CD8-positive, alpha-beta memory T cell (primary cell): ENCODE measurements at regions not wholly inside any gene's neighbourhood (a gene's known extent, or its start where the extent isn't known, plus 50 kb on each side); places are given as distances from the start of the nearest gene placed in this dataset.
"Not testable (repeated sequence)": the region's sequence is repeated elsewhere in the genome, so short reads cannot be mapped to it uniquely, and the experiment has no call there.

Experiments
- CTCF ChIA-PET: fragments of 350-600 bp; sonication (Branson Sonifier 250); formaldehyde crosslinking; loops from one replicate; lab custom pipeline; 2021; ENCODE audit warnings: antibody characterized with exemption; lab: Charles Lee
- POLR2A ChIA-PET: fragments of 350-600 bp; sonication (Branson Sonifier 250); formaldehyde crosslinking; loops from one replicate; lab custom pipeline; 2021; ENCODE audit warnings: antibody characterized with exemption; lab: Charles Lee
- DNase-seq, 5 donors: peaks; one replicate each; pipeline versions ENCODE4 v3.0.0 to v3.0.0-alpha.2; 2020 to 2022; ENCODE audit warnings: mixed read lengths in 1 of 5
- H3K27ac ChIP-seq: one replicate; pipeline ENCODE4 v1.7.0; 2013; ENCODE audit warnings: low read depth, mild to moderate bottlenecking, low read length, moderate library complexity
- H3K27me3 ChIP-seq: 2 replicates; pipeline ENCODE4 v1.7.0; 2013; ENCODE audit warnings: low read length, mild to moderate bottlenecking; ENCODE audit not compliant: insufficient read depth, poor library complexity, severe bottlenecking
- H3K36me3 ChIP-seq: 2 replicates; pipeline ENCODE4 v1.7.0; 2013; ENCODE audit warnings: mild to moderate bottlenecking, low read length, moderate library complexity; ENCODE audit not compliant: insufficient read depth
- H3K4me1 ChIP-seq: 2 replicates; pipeline ENCODE4 v1.7.0; 2013; ENCODE audit warnings: mild to moderate bottlenecking, low read length, moderate library complexity; ENCODE audit not compliant: insufficient read depth
- H3K4me3 ChIP-seq: 2 replicates; pipeline ENCODE4 v1.7.0; 2013; ENCODE audit warnings: mild to moderate bottlenecking, low read length
- H3K9me3 ChIP-seq: 2 replicates; pipeline ENCODE4 v1.7.0; 2013; ENCODE audit warnings: mild to moderate bottlenecking, low read length
- H3K27ac Mint-ChIP-seq, 8 donors: one replicate each; pipeline ENCODE4 v1.8.0; 2020 to 2021; ENCODE audit warnings: mixed read lengths in 8 of 8, mild to moderate bottlenecking in 6 of 8, inconsistent platforms in 3 of 8, moderate library complexity in 3 of 8
- H3K27me3 Mint-ChIP-seq, 2 donors: one replicate each; pipeline ENCODE4 v1.8.0; 2020 to 2021; ENCODE audit warnings: mixed read lengths in 2 of 2, mild to moderate bottlenecking in 1 of 2, moderate library complexity in 1 of 2
- H3K36me3 Mint-ChIP-seq, 3 donors: one replicate each; pipeline ENCODE4 v1.8.0; 2020 to 2021; ENCODE audit warnings: mixed read lengths in 3 of 3, inconsistent platforms in 1 of 3, mild to moderate bottlenecking in 1 of 3
- H3K4me1 Mint-ChIP-seq, 3 donors: one replicate each; pipeline ENCODE4 v1.8.0; 2020 to 2021; ENCODE audit warnings: mixed read lengths in 3 of 3, inconsistent platforms in 1 of 3, mild to moderate bottlenecking in 1 of 3
- H3K4me3 Mint-ChIP-seq, 7 donors: one replicate each; pipeline ENCODE4 v1.8.0; 2020 to 2021; ENCODE audit warnings: mixed read lengths in 7 of 7, mild to moderate bottlenecking in 6 of 7, moderate library complexity in 4 of 7, inconsistent platforms in 2 of 7
- H3K9me3 Mint-ChIP-seq, 5 donors: one replicate each; pipeline ENCODE4 v1.8.0; 2020 to 2022; ENCODE audit warnings: mixed read lengths in 5 of 5, mild to moderate bottlenecking in 3 of 5, moderate library complexity in 2 of 5, inconsistent platforms in 1 of 5

DNA sequence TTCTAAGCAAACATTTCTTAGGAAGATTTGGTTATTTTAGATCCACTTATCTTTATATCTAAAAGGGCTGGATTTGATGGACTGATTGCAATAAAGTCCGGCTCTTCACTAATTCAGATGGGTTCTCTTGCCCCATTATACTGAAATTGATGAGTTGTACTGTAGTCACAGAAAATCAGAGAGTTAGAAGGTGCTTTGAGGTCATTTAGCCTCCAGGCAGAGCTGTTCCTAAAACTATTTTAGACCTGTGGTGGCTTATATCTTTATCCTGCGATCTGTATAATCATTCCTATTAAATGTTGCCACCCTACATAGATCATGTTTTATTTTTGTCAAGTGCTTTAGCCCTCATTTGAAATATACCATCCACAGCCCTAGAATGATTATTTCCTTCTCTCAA, 61.3 kb upstream of the ATXN1 start:
- H3K27me3 Mint-ChIP-seq: peaks cover 3 to 10% of the 10 kb centered on the region in 2 donors
- Histone ChIP-seq H3K27ac (no peak overlapping the region), H3K36me3 (no peaks in the 10 kb centered on the region), H3K4me1 (no peaks in the 10 kb centered on the region), H3K4me3 (no peak overlapping the region), H3K9me3 (no peaks in the 10 kb centered on the region), H3K27me3 (no peaks in the 10 kb centered on the region)
- H3K36me3 Mint-ChIP-seq: no peaks in the 10 kb centered on the region
- no peak for DNase-seq
- H3K27ac Mint-ChIP-seq: no peak overlapping the region
- ChIA-PET CTCF (no interaction called here), POLR2A (no interaction called here)
- H3K9me3 Mint-ChIP-seq: no peaks in the 10 kb centered on the region
- peaks cover 4 to 7% (median 4%) of the 10 kb centered on the region in 3 donors for H3K4me1 Mint-ChIP-seq
- H3K4me3 Mint-ChIP-seq: no peak overlapping the region

- H3K27ac Mint-ChIP-seq: no peak overlapping the region
- H3K27me3 Mint-ChIP-seq: peaks cover 2 to 14% of the 10 kb centered on the region in 2 donors
- no peak overlapping the region for H3K4me3 Mint-ChIP-seq
- Histone ChIP-seq H3K27ac (no peak overlapping the region), H3K4me1 (no peaks in the 10 kb centered on the region), H3K27me3 (no peaks in the 10 kb centered on the region), H3K9me3 (no peaks in the 10 kb centered on the region), H3K36me3 (no peaks in the 10 kb centered on the region), H3K4me3 (no peak overlapping the region)
- H3K9me3 Mint-ChIP-seq: no peaks in the 10 kb centered on the region
- CTCF ChIA-PET: no interaction called here
- H3K4me1 Mint-ChIP-seq: peaks cover 0 to under 1% (median 0%) of the 10 kb centered on the region in 3 donors
- no peak for DNase-seq
- H3K36me3 Mint-ChIP-seq: no peaks in the 10 kb centered on the region
- POLR2A ChIA-PET: no interaction called here
Observed at GRCh38 chr6:16821834-16822264, 60.6 kb upstream of the ATXN1 start.

GRCh38 chr6:16820262-16820661, 59.0 kb upstream of the ATXN1 start:
- H3K4me3 ChIP-seq, H3K27me3 ChIP-seq, H3K36me3 Mint-ChIP-seq, DNase-seq, H3K4me1 ChIP-seq, H3K36me3 ChIP-seq, H3K9me3 Mint-ChIP-seq, H3K4me1 Mint-ChIP-seq, H3K27ac Mint-ChIP-seq, H3K4me3 Mint-ChIP-seq, POLR2A ChIA-PET, H3K27ac ChIP-seq, H3K9me3 ChIP-seq: not testable (repeated sequence)
- CTCF ChIA-PET: interaction anchor here (1.0 kb wide), 1 partner anchor 88 kb away, joined by 3 read pairs; no protein-coding TSS in a partner anchor
- peaks cover 2 to 14% of the 10 kb centered on the region in 2 donors for H3K27me3 Mint-ChIP-seq

DNA sequence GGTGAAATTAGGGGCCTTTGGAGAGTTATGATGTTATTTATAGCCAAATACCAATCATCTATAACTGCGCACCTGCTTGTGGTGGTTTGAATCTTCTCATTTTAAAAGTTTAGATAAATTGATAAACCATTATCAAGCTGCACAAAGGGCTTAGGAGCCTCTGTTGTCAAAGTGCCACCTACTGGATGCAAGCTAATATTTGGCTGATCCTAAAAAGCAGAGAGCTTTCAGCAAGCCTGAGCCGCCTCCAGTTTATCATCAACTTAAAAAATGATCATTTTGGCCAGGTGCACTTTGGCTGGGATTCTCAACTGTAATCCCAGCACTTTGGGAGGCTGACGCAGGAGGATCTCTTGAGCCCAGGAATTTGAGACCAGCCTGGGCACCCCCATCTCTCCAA, 58.5 kb upstream of the ATXN1 start:
- no peaks in the 10 kb centered on the region for H3K9me3 ChIP-seq
- H3K36me3 ChIP-seq: no peaks in the 10 kb centered on the region
- no peaks in the 10 kb centered on the region for H3K4me1 ChIP-seq
- ChIA-PET POLR2A (no interaction called here), CTCF (interaction anchor here (1.0 kb wide), 1 partner anchor 87 kb away, joined by 3 read pairs; no protein-coding TSS in a partner anchor)
- Mint-ChIP-seq H3K27ac (no peak overlapping the region), H3K36me3 (no peaks in the 10 kb centered on the region), H3K27me3 (peaks cover 2 to 14% of the 10 kb centered on the region in 2 donors), H3K4me1 (no peaks in the 10 kb centered on the region), H3K9me3 (no peaks in the 10 kb centered on the region), H3K4me3 (no peak overlapping the region)
- no peak overlapping the region for H3K27ac ChIP-seq
- no peaks in the 10 kb centered on the region for H3K27me3 ChIP-seq
- no peak overlapping the region for H3K4me3 ChIP-seq
- no peak for DNase-seq

DNA sequence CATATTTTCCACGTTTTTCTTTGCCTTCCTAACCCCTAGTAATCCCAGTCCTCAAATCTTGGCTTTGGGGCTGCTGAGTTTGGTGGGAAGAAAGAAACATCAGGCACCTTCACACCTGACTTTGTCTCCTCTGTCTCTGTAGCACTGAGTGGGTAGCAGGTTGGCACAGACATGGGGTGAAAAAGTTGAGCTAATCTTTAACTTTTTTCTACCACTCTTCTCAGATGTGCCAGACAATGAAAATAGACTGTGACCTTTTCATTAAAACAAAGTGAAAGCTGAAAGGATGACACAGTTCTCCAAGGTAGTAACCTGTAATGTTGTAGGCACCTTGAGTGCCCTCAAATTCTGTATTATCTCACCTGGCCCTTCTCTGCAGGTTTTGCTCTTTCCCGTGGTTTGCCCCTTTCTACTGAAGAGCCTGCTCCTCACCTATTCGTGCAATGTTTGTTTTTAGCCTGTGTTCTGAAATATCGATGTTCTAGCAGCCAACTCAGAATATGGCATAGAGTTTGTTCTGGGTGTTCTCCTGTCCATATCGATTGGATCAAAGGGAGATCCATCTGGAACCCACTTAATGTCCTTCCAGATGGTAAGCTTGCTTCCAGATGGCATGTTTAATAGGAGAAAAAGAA, 57.8 kb upstream of the ATXN1 start:
- H3K27ac ChIP-seq: no peak overlapping the region
- POLR2A ChIA-PET: interaction anchor here (0.9 kb wide), 1 partner anchor 58 kb away, joined by 3 read pairs; the partner anchor contains the start of gene ATXN1
- Mint-ChIP-seq H3K27ac (no peak overlapping the region), H3K36me3 (peaks cover 0 to 1% (median 0%) of the 10 kb centered on the region in 3 donors), H3K27me3 (peaks cover 2 to 14% of the 10 kb centered on the region in 2 donors), H3K4me3 (no peak overlapping the region), H3K9me3 (peaks cover 0 to 2% (median 0%) of the 10 kb centered on the region in 5 donors), H3K4me1 (no peaks in the 10 kb centered on the region)
- no peaks in the 10 kb centered on the region for H3K36me3 ChIP-seq
- no peaks in the 10 kb centered on the region for H3K9me3 ChIP-seq
- no peak for DNase-seq
- no peak overlapping the region for H3K4me3 ChIP-seq
- no peaks in the 10 kb centered on the region for H3K27me3 ChIP-seq
- CTCF ChIA-PET: interaction anchor here (1.0 kb wide), 1 partner anchor 86 kb away, joined by 3 read pairs; no protein-coding TSS in a partner anchor
- H3K4me1 ChIP-seq: no peaks in the 10 kb centered on the region

DNA sequence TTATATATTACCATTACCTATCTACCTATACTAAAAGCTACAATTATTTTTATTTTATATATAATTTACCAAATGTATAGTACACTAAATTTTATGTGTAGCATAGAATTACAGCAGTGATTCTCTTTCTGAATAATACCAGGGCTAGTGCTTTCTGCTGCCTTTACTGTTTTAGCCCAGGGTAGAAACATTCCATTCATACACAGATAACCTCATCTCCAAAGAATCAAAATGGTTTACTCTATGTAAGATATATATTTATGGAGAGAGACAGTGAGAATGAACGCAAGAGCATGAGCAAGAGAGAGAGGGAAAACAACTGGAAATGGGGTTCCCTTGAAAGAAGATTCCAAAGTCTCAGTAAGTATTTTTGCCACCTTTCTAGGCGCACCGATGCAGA, 56.3 kb upstream of the ATXN1 start:
- CTCF ChIA-PET: no interaction called here
- Mint-ChIP-seq H3K36me3 (peaks cover 0 to 13% (median 3%) of the 10 kb centered on the region in 3 donors), H3K4me1 (no peaks in the 10 kb centered on the region), H3K27me3 (peaks cover 3 to 14% of the 10 kb centered on the region in 2 donors), H3K9me3 (peaks cover 7 to 14% (median 11%) of the 10 kb centered on the region in 5 donors), H3K4me3 (no peak overlapping the region), H3K27ac (no peak overlapping the region)
- peaks cover 8% of the 10 kb centered on the region for H3K9me3 ChIP-seq
- H3K36me3 ChIP-seq: no peaks in the 10 kb centered on the region
- no peak overlapping the region for H3K4me3 ChIP-seq
- no peaks in the 10 kb centered on the region for H3K27me3 ChIP-seq
- no peaks in the 10 kb centered on the region for H3K4me1 ChIP-seq
- no peak overlapping the region for H3K27ac ChIP-seq
- no peak for DNase-seq
- POLR2A ChIA-PET: no interaction called here

- DNase-seq: no peak
- H3K36me3 Mint-ChIP-seq: peaks cover 2 to 20% (median 3%) of the 10 kb centered on the region in 3 donors
- no peak overlapping the region for H3K27ac ChIP-seq
- peaks cover 10% of the 10 kb centered on the region for H3K9me3 ChIP-seq
- no peaks in the 10 kb centered on the region for H3K4me1 ChIP-seq
- peak overlapping the region in 1 of 8 donors; percentile 38 for H3K27ac Mint-ChIP-seq
- CTCF ChIA-PET: no interaction called here
- H3K9me3 Mint-ChIP-seq: peaks cover 13 to 21% (median 18%) of the 10 kb centered on the region in 5 donors
- H3K27me3 Mint-ChIP-seq: peaks cover 5 to 14% of the 10 kb centered on the region in 2 donors
- no peak overlapping the region for H3K4me3 Mint-ChIP-seq
- no peaks in the 10 kb centered on the region for H3K27me3 ChIP-seq
- POLR2A ChIA-PET: no interaction called here
- no peak overlapping the region for H3K4me3 ChIP-seq
- no peaks in the 10 kb centered on the region for H3K4me1 Mint-ChIP-seq
- H3K36me3 ChIP-seq: no peaks in the 10 kb centered on the region
Observed at GRCh38 chr6:16816891-16817290, 55.6 kb upstream of the ATXN1 start.

DNA sequence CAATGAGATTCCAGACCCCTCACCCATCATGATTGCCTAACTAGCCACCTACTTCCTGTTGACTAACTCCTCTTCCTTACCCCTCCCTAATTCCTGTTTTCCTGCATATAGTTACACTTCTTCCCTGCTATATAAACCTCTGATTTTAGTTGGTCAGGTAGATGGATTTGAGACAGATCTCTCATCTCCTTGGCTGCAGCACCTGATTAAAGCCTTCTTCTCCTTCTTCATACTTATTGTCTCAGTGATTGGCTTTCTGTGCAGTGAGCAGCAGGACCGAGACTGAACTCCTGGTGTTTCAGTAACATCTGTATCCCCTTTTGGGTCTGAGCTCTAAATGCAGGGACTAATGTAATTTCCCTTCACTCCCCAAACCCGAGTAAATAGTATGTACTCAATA, 51.7 kb upstream of the ATXN1 start:
- ChIA-PET POLR2A (no interaction called here), CTCF (no interaction called here)
- Mint-ChIP-seq H3K4me1 (no peaks in the 10 kb centered on the region), H3K9me3 (peaks cover 16 to 34% (median 20%) of the 10 kb centered on the region in 5 donors), H3K27me3 (peaks cover 4% of the 10 kb centered on the region in 2 donors), H3K4me3 (peak overlapping the region in 1 of 7 donors; percentile 52), H3K36me3 (peaks cover 3 to 37% (median 5%) of the 10 kb centered on the region in 3 donors), H3K27ac (no peak overlapping the region)
- H3K27ac ChIP-seq: no peak overlapping the region
- H3K4me3 ChIP-seq: no peak overlapping the region
- no peaks in the 10 kb centered on the region for H3K27me3 ChIP-seq
- no peak for DNase-seq
- no peaks in the 10 kb centered on the region for H3K36me3 ChIP-seq
- H3K4me1 ChIP-seq: no peaks in the 10 kb centered on the region
- H3K9me3 ChIP-seq: peaks cover 10% of the 10 kb centered on the region
